GM12892 (cell line): ENCODE measurements at regions not wholly inside any gene's neighbourhood (a gene's known extent, or its start where the extent isn't known, plus 50 kb on each side); places are given as distances from the start of the nearest gene placed in this dataset.

Experiments used
- POLR2A ChIP-seq: IDR thresholded peaks from 2 replicates; pipeline ENCODE4 v1.6.1; 2011; ENCODE audit warnings: low read depth, low read length, control low read depth
- POLR2AphosphoS5 ChIP-seq: IDR thresholded peaks from 2 replicates; pipeline ENCODE4 v1.6.1; 2011; ENCODE audit warnings: low read depth, low read length, control low read depth
- TAF1 ChIP-seq: IDR thresholded peaks from 2 replicates; pipeline ENCODE4 v1.6.1; 2011; ENCODE audit warnings: low read depth, mild to moderate bottlenecking, control low read depth, low read length, borderline replicate concordance

DNA sequence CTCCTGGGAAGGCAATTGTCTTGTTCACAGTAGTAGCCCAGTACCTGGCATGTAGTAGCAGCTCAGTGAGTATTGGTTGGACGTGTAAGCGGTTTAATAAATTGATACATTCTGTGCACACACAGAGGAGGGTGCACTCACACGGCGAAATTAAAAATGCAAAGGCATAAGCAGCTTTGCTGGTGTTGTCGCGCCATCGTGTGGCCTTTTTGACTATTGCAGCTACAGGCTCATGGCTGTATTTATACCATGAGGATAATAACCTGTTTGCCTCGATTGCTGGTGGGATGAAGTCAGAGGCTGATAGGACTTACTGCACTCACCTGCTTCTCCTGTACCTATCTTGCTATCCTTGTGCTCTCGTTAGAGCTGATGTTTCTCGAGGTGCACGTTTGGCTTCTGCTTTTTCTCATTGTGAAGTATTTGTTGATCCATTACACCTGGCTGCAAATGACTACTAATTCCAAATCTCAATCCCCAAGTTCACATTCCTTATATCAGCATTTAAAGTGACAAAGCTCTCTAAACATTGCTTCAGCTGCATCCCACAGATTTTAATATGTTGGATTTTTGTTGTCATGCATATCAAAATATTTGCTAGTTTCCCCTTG, 61.5 kb downstream of the TBXT start:
- TF ChIP-seq TAF1 (no peak), POLR2A (no peak), POLR2AphosphoS5 (no peak)
